H9 (cell line): ENCODE measurements at regions not wholly inside any gene's neighbourhood (a gene's known extent, or its start where the extent isn't known, plus 50 kb on each side); places are given as distances from the start of the nearest gene placed in this dataset.

Experiments used
- DNase-seq: peaks from one replicate; pipeline ENCODE4 v3.0.0-alpha.2; 2017
- H2AFZ ChIP-seq: one replicate; pipeline ENCODE4 v1.6.1; 2013; ENCODE audit warnings: mild to moderate bottlenecking, low read length, control low read depth, moderate library complexity
- H2AK5ac ChIP-seq: 2 replicates; pipeline ENCODE4 v1.6.1; 2013; ENCODE audit warnings: low read length, control low read depth, mixed read lengths; ENCODE audit not compliant: insufficient read length
- H2BK120ac ChIP-seq: one replicate; pipeline ENCODE4 v1.6.1; 2013; ENCODE audit warnings: low read depth, mild to moderate bottlenecking, low read length, control low read depth, inconsistent platforms; ENCODE audit not compliant: poor library complexity, severe bottlenecking
- H2BK12ac ChIP-seq: 2 replicates; pipeline ENCODE4 v1.6.1; 2013; ENCODE audit warnings: low read length, control low read depth, mixed read lengths, low read depth; ENCODE audit not compliant: insufficient read length
- H2BK15ac ChIP-seq: 2 replicates; pipeline ENCODE4 v1.6.1; 2013; ENCODE audit warnings: low read depth, low read length, control low read depth
- H2BK20ac ChIP-seq: one replicate; pipeline ENCODE4 v1.6.1; 2013; ENCODE audit warnings: low read depth, mild to moderate bottlenecking, low read length, control low read depth, inconsistent platforms; ENCODE audit not compliant: poor library complexity, severe bottlenecking
- H2BK5ac ChIP-seq: 2 replicates; pipeline ENCODE4 v1.6.1; 2013; ENCODE audit warnings: low read length, control low read depth, mixed read lengths; ENCODE audit not compliant: insufficient read length
- H3K14ac ChIP-seq: 2 replicates; pipeline ENCODE4 v1.6.1; 2013; ENCODE audit warnings: low read length, control low read depth; ENCODE audit not compliant: insufficient read depth
- H3K18ac ChIP-seq: 2 replicates; pipeline ENCODE4 v1.6.1; 2013; ENCODE audit warnings: low read depth, mild to moderate bottlenecking, mixed read lengths, low read length, control low read depth; ENCODE audit not compliant: insufficient read length
- H3K23ac ChIP-seq: 2 replicates; pipeline ENCODE4 v1.6.1; 2013; ENCODE audit warnings: low read length, control low read depth, mixed read lengths, low read depth; ENCODE audit not compliant: insufficient read length
- H3K23me2 ChIP-seq: 2 replicates; pipeline ENCODE4 v1.6.1; 2013; ENCODE audit warnings: low read depth, mild to moderate bottlenecking, mixed read lengths, low read length, control low read depth; ENCODE audit not compliant: insufficient read length, poor library complexity, severe bottlenecking
- H3K27ac ChIP-seq: 2 replicates; pipeline ENCODE4 v1.5.1; 2013; ENCODE audit warnings: low read length, control low read depth, mixed read lengths, low read depth; ENCODE audit not compliant: insufficient read length
- H3K27me3 ChIP-seq: 2 replicates; pipeline ENCODE4 v1.6.1; 2013; ENCODE audit warnings: low read length, control low read depth, inconsistent platforms; ENCODE audit not compliant: insufficient read depth
- H3K4ac ChIP-seq: 2 replicates; pipeline ENCODE4 v1.6.1; 2013; ENCODE audit warnings: low read depth, mild to moderate bottlenecking, control low read depth, inconsistent platforms, low read length, moderate library complexity
- H3K4me1 ChIP-seq: 2 replicates; pipeline ENCODE4 v1.6.1; 2013; ENCODE audit warnings: low read length, control low read depth, inconsistent platforms; ENCODE audit not compliant: insufficient read depth
- H3K4me2 ChIP-seq: 2 replicates; pipeline ENCODE4 v1.6.1; 2013; ENCODE audit warnings: low read length, control low read depth, mixed read lengths; ENCODE audit not compliant: insufficient read length, insufficient read depth
- H3K56ac ChIP-seq: 2 replicates; pipeline ENCODE4 v1.6.1; 2013; ENCODE audit warnings: low read depth, mild to moderate bottlenecking, mixed read lengths, low read length, control low read depth; ENCODE audit not compliant: insufficient read length
- H3K79me1 ChIP-seq: 2 replicates; pipeline ENCODE4 v1.6.1; 2013; ENCODE audit warnings: low read depth, mild to moderate bottlenecking, moderate library complexity, low read length, control low read depth, inconsistent platforms; ENCODE audit not compliant: insufficient read depth, poor library complexity, severe bottlenecking
- H3K79me2 ChIP-seq: 2 replicates; pipeline ENCODE4 v1.6.1; 2013; ENCODE audit warnings: low read length, control low read depth, inconsistent platforms; ENCODE audit not compliant: insufficient read depth
- H3K9ac ChIP-seq: 2 replicates; pipeline ENCODE4 v1.6.1; 2013; ENCODE audit warnings: low read length, control low read depth, mixed read lengths; ENCODE audit not compliant: insufficient read length; ENCODE audit errors: extremely low read depth
- H3K9me3 ChIP-seq: one replicate; pipeline ENCODE4 v1.6.1; 2013; ENCODE audit warnings: low read depth, low read length, inconsistent platforms; ENCODE audit not compliant: control insufficient read depth
- H3T11ph ChIP-seq: one replicate; pipeline ENCODE4 v1.6.1; 2013; ENCODE audit warnings: mild to moderate bottlenecking, low read length, control low read depth, inconsistent platforms
- H4K20me1 ChIP-seq: one replicate; pipeline ENCODE4 v1.6.1; 2013; ENCODE audit not compliant: control insufficient read depth, insufficient read length, insufficient read depth
- H4K5ac ChIP-seq: 2 replicates; pipeline ENCODE4 v1.6.1; 2013; ENCODE audit warnings: low read depth, mild to moderate bottlenecking, mixed read lengths, low read length, control low read depth; ENCODE audit not compliant: insufficient read length
- H4K8ac ChIP-seq: replicated peaks from 2 replicates; pipeline ENCODE4 v1.6.1; 2013; ENCODE audit warnings: low read length, control low read depth, mixed read lengths, low read depth; ENCODE audit not compliant: insufficient read length
- H4K91ac ChIP-seq: 2 replicates; pipeline ENCODE4 v1.6.1; 2013; ENCODE audit warnings: low read depth, mild to moderate bottlenecking, moderate library complexity, mixed read lengths, low read length, control low read depth; ENCODE audit not compliant: insufficient read length
- H3K27ac Mint-ChIP-seq, 3 experiments: 2 replicates in 2 of 3; 3 replicates in 1 of 3; pipeline ENCODE4 v1.8.0; 2020 to 2021; ENCODE audit warnings: mixed read lengths in 3 of 3, mild to moderate bottlenecking in 1 of 3, moderate library complexity in 1 of 3
- H3K27me3 Mint-ChIP-seq: 2 replicates; pipeline ENCODE4 v1.8.0; 2021; ENCODE audit warnings: low read depth, mild to moderate bottlenecking, moderate library complexity, mixed read lengths
- H3K36me3 Mint-ChIP-seq, 3 experiments: 2 replicates in 2 of 3; 3 replicates in 1 of 3; pipeline ENCODE4 v1.8.0; 2020 to 2021; ENCODE audit warnings: low read depth in 3 of 3, mixed read lengths in 3 of 3; ENCODE audit not compliant: insufficient read depth in 1 of 3
- H3K4me1 Mint-ChIP-seq, 2 experiments: 2 replicates each; pipeline ENCODE4 v1.8.0; 2020; ENCODE audit warnings: mixed read lengths in 2 of 2
- H3K4me3 Mint-ChIP-seq, 2 experiments: 2 replicates in 1 of 2; 3 replicates in 1 of 2; pipeline ENCODE4 v1.8.0; 2020 to 2021; ENCODE audit warnings: mild to moderate bottlenecking in 2 of 2, mixed read lengths in 2 of 2, moderate library complexity in 1 of 2
- H3K9me3 Mint-ChIP-seq, 2 experiments: 2 replicates in 1 of 2; 3 replicates in 1 of 2; pipeline ENCODE4 v1.8.0; 2020; ENCODE audit warnings: mild to moderate bottlenecking in 2 of 2, mixed read lengths in 2 of 2, moderate library complexity in 1 of 2
- WGBS: extraction: QIAGEN DNeasy Blood & Tissue Kit; methylation state at CpG from one replicate; pipeline ENCODE4 v1.1.7; 2013; ENCODE audit warnings: missing lambda C conversion rate, low lambda C conversion rate, mixed read lengths; ENCODE audit not compliant: insufficient read length; ENCODE audit errors: extremely low coverage; 5-methylcytosine and 5-hydroxymethylcytosine counted together
- TF ChIP-seq, protein P1 (sequence below): fragments of 200-600 bp; sonication (generic); conservative IDR thresholded peaks from 3 replicates; pipeline ENCODE4 v1.8.0; 2021; ENCODE audit warnings: antibody characterized with exemption, mild to moderate bottlenecking

DNA sequence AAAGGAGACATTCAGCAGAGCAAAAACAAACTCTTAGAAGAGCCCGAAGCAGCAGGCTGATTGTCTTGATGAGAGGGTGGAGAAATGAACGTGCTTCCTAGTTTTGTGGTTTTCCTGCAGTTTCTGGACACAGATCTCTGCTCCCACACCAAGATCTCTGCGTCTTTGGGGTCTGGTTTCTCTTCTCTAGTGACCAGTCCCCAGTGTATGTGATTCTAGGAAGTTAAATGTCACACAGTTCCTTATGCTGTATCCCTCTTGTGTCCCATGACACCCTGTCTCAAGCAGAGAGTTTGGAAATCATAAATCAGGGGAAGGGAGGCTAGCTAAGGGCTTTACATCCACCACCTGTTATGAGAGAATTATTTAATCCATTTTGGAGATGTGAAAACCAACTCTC is 55.4 kb upstream of the KLF14 start:
- TF ChIP-seq, protein P1, sequence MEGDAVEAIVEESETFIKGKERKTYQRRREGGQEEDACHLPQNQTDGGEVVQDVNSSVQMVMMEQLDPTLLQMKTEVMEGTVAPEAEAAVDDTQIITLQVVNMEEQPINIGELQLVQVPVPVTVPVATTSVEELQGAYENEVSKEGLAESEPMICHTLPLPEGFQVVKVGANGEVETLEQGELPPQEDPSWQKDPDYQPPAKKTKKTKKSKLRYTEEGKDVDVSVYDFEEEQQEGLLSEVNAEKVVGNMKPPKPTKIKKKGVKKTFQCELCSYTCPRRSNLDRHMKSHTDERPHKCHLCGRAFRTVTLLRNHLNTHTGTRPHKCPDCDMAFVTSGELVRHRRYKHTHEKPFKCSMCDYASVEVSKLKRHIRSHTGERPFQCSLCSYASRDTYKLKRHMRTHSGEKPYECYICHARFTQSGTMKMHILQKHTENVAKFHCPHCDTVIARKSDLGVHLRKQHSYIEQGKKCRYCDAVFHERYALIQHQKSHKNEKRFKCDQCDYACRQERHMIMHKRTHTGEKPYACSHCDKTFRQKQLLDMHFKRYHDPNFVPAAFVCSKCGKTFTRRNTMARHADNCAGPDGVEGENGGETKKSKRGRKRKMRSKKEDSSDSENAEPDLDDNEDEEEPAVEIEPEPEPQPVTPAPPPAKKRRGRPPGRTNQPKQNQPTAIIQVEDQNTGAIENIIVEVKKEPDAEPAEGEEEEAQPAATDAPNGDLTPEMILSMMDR, result no peak
- Mint-ChIP-seq H3K4me1 (peaks cover 3 to 5% of the 10 kb centered on the region in 2 experiments; a peak in 1 of 4 replicates), H3K27ac (no peak overlapping the region), H3K27me3 (no peaks in the 10 kb centered on the region), H3K36me3 (no peaks in the 10 kb centered on the region), H3K9me3 (no peaks in the 10 kb centered on the region; a peak in 1 of 5 replicates), H3K4me3 (no peak overlapping the region)
- no peak overlapping the region for H4K91ac ChIP-seq
- H3K56ac ChIP-seq, result no peak overlapping the region
- no peak overlapping the region for H2BK120ac ChIP-seq
- H4K20me1 ChIP-seq, result no peaks in the 10 kb centered on the region
- H3K23me2 ChIP-seq, result no peaks in the 10 kb centered on the region
- H4K5ac ChIP-seq, result no peak overlapping the region
- no peaks in the 10 kb centered on the region for H3K27me3 ChIP-seq
- no peak overlapping the region for H4K8ac ChIP-seq
- no peaks in the 10 kb centered on the region for H3K9me3 ChIP-seq
- no peak overlapping the region for H3T11ph ChIP-seq
- no peak overlapping the region for H3K18ac ChIP-seq
- no peak overlapping the region for H2AFZ ChIP-seq
- H3K4ac ChIP-seq, result no peak overlapping the region
- no peak overlapping the region for H3K23ac ChIP-seq
- H2BK15ac ChIP-seq, result no peak overlapping the region
- H3K4me1 ChIP-seq, result no peaks in the 10 kb centered on the region
- H2AK5ac ChIP-seq, result no peak overlapping the region
- H2BK20ac ChIP-seq, result no peak overlapping the region
- no peak overlapping the region for H3K27ac ChIP-seq
- no peaks in the 10 kb centered on the region for H3K79me1 ChIP-seq
- WGBS, result no CpG with 5 or more reads among the region's 3 CpGs
- H3K4me2 ChIP-seq, result no peak overlapping the region
- H3K79me2 ChIP-seq, result no peaks in the 10 kb centered on the region
- no peak overlapping the region for H2BK12ac ChIP-seq
- no peak for DNase-seq
- no peak overlapping the region for H3K9ac ChIP-seq
- H3K14ac ChIP-seq, result no peak overlapping the region
- H2BK5ac ChIP-seq, result no peak overlapping the region
